LNCaP clone FGC (cell line): ENCODE measurements at regions not wholly inside any gene's neighbourhood (a gene's known extent, or its start where the extent isn't known, plus 50 kb on each side); places are given as distances from the start of the nearest gene placed in this dataset.
"Not testable (repeated sequence)": the region's sequence is repeated elsewhere in the genome, so short reads cannot be mapped to it uniquely, and the experiment has no call there.

Source experiments
- DNase-seq: peaks from one replicate; pipeline ENCODE4 v3.0.0-alpha.2; 2011; ENCODE audit warnings: low read depth
- H3K4me3 ChIP-seq: 2 replicates; pipeline ENCODE4 v1.5.1; 2011; ENCODE audit warnings: mild to moderate bottlenecking, low read depth, low read length, control low read depth
- TF ChIP-seq, protein P1 (sequence below): IDR thresholded peaks from 2 replicates; pipeline ENCODE4 v1.5.1; 2012; ENCODE audit warnings: mild to moderate bottlenecking; ENCODE audit not compliant: control insufficient read depth, insufficient read depth; ENCODE audit errors: extremely low read depth

DNA sequence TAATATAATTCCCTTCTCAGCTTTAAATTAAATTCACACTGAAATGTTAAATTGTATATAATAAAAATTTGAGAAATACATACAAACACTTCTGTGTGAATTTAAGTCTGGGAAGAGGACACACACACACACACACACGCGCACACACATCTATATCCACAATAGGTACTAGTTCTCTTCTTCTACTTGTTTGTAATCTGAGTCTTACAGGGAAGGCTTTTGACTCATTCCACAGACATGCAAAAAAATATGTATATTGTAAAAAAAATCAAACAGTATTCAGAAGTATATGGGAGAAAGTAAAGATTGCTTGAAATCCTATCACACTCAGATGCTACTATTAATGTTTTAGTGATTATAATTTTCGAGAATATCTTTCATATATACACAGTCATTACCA, 276.2 kb downstream of the MDFIC start:
- no peak for DNase-seq
- H3K4me3 ChIP-seq: no peak overlapping the region
- TF ChIP-seq, protein P1, sequence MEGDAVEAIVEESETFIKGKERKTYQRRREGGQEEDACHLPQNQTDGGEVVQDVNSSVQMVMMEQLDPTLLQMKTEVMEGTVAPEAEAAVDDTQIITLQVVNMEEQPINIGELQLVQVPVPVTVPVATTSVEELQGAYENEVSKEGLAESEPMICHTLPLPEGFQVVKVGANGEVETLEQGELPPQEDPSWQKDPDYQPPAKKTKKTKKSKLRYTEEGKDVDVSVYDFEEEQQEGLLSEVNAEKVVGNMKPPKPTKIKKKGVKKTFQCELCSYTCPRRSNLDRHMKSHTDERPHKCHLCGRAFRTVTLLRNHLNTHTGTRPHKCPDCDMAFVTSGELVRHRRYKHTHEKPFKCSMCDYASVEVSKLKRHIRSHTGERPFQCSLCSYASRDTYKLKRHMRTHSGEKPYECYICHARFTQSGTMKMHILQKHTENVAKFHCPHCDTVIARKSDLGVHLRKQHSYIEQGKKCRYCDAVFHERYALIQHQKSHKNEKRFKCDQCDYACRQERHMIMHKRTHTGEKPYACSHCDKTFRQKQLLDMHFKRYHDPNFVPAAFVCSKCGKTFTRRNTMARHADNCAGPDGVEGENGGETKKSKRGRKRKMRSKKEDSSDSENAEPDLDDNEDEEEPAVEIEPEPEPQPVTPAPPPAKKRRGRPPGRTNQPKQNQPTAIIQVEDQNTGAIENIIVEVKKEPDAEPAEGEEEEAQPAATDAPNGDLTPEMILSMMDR: no peak

DNA sequence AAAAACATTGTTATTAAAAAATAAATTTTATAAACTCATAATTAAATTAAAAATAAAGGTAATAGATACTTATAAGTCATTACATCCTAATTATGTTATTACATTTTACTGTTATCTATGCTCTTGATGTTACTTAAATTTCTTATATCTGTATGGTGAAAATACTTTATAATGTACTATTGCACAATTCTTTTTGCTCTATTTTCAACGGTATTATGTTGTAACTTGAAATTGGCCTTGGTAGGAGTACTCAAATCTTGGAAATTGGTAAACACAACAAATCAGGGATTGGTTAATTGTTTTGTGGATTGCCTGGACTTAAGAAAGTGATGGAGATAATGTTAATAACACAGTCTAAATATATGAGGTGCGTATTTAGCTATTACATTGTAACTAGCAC, 273.3 kb downstream of the MDFIC start:
- TF ChIP-seq, protein P1: no peak
- DNase-seq: no peak
- H3K4me3 ChIP-seq: no peak overlapping the region

DNA sequence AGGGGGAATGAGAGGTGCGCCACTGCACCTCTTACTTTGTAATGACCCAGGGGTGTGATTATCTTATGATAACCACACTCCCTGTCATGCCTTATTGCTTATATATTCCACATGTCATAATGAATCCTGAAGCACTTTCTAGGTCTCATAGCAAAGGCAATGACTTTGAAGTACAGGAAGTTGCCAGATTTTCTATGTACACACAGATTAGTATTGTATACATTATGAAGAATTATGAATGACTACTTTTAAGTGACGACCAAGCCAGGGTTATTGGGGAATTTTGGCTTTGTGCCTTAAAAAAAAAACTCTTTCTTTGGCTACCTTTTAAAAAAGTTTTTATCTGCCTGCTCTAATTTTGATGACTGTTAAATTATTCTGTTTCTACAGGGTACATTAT, 269.6 kb downstream of the MDFIC start:
- DNase-seq: no peak
- TF ChIP-seq, protein P1: no peak
- H3K4me3 ChIP-seq: no peak overlapping the region

DNA sequence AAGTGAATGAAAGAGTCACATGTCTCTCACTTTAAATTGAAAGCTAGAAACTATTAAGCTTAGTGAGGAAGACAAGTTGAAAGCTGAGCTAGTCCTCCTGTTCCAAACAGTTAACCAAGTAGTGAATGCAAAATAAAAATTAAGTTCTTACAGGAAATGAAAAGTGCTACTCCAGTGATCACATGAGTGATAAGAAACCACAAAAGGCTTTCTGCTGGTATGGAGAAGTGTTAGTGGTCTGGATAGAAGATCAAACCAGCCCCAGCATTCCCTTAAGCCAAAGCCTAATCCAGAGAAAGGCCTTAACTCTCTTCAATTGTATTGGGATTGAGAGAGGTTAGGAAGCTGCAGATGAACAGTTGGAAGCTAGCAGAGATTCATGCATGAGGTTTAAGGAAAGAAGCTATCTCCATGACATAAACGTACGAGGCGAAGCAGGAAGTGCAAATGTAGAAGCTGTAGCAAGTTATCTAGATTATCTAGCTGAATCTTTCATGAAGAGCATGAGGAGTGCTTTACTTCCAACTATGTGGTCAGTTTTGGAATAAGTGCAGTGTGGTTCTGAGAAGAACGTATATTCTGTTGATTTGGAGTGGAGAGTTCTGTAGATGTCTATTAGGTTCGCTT, 261.6 kb downstream of the MDFIC start:
- H3K4me3 ChIP-seq: no peak overlapping the region
- TF ChIP-seq, protein P1: no peak
- DNase-seq: no peak

DNA sequence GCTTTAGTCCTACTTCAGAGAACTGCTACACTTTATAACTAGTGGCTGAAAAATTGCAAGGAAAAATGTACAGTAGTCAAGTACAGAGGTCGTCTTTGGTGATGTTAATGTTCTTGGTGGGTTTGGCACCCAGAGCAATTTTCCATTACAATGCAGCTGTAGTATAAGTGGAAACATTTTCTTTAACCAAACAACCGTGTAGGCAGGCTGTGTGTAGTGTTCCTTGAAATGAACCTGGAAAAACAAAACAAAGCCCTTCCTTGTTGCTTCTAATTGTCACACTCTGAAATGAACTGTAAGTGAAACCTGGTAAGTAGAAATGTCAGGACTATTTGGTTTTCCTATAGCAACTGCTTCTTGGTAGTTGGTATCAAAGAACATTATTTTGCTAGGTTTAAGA, 256.9 kb downstream of the MDFIC start:
- H3K4me3 ChIP-seq: no peak overlapping the region
- DNase-seq: no peak
- TF ChIP-seq, protein P1: no peak

DNA sequence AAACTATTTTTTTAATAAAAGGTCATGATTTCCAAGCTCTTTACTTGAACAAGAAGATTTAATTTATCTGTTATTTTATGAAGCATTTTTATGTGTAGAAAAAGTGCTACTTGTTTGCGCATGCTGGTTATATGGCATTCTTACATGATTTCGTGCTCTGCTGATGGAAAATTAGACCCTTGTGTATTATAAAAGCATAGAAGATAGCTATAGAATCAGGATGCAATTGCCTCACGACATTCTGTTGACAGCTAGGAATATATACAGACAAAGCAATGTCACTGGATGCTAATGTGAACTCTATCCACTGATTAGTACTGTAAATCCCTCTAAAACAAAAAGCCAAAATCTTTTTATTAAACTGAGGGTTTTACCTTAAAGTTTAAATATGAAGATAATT, 255.9 kb downstream of the MDFIC start:
- TF ChIP-seq, protein P1: no peak
- H3K4me3 ChIP-seq: no peak overlapping the region
- DNase-seq: no peak

DNA sequence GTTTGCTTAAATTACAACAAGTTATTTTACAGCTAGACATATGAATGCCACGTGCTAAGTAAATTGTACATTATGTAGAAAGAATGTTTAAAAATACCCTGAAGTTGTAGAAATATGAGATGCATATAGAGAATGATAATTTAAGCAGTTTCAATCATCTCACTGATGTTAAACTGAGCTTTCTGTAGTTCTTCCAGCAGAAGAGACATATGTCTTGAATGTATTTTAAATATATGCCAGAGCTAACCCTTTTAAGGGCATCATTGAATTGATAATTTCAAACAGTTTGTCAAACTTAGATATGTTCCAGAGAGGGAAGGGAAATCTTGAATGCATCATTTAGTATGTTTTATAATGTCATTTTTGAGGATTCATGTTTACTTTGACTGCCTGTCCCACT, 255.2 kb downstream of the MDFIC start:
- H3K4me3 ChIP-seq: no peak overlapping the region
- no peak for DNase-seq
- TF ChIP-seq, protein P1: no peak

DNA sequence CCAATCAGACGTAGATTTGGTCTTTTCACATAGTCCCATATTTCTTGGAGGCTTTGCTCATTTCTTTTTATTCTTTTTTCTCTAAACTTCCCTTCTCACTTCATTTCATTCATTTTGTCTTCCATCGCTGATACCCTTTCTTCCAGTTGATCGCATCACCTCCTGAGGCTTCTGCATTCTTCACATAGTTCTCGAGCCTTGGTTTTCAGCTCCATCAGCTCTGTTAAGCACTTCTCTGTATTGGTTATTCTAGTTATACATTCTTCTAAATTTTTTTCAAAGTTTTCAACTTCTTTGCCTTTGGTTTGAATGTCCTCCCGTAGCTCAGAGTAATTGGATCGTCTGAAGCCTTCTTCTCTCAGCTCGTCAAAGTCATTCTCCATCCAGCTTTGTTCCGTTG, 250.5 kb downstream of the MDFIC start:
- not testable (repeated sequence) for H3K4me3 ChIP-seq, DNase-seq
